CD4-positive, alpha-beta memory T cell (primary cell): ENCODE measurements at regions not wholly inside any gene's neighbourhood (a gene's known extent, or its start where the extent isn't known, plus 50 kb on each side); places are given as distances from the start of the nearest gene placed in this dataset.
"Not testable (repeated sequence)": the region's sequence is repeated elsewhere in the genome, so short reads cannot be mapped to it uniquely, and the experiment has no call there.

Experiments used
- CTCF ChIA-PET: fragments of 350-600 bp; sonication (Branson Sonifier 250); formaldehyde crosslinking; loops from one replicate; lab custom pipeline; 2021; ENCODE audit warnings: inconsistent platforms; ENCODE audit not compliant: partially characterized antibody; lab: Charles Lee
- POLR2A ChIA-PET: fragments of 350-600 bp; sonication (Branson Sonifier 250); formaldehyde crosslinking; loops from one replicate; lab custom pipeline; 2021; ENCODE audit not compliant: partially characterized antibody; lab: Charles Lee
- DNase-seq, 5 donors: peaks; one replicate each; pipeline versions ENCODE4 v3.0.0 to v3.0.0-alpha.2; 2020 to 2022; ENCODE audit warnings: mixed read lengths in 1 of 5
- H3K27ac ChIP-seq: one replicate; pipeline ENCODE4 v1.7.0; 2013; ENCODE audit warnings: low read depth, low read length
- H3K27me3 ChIP-seq: 2 replicates; pipeline ENCODE4 v1.7.0; 2013; ENCODE audit warnings: mild to moderate bottlenecking, low read length, moderate library complexity; ENCODE audit not compliant: insufficient read depth
- H3K36me3 ChIP-seq: 2 replicates; pipeline ENCODE4 v1.7.0; 2013; ENCODE audit warnings: mild to moderate bottlenecking, low read length, moderate library complexity; ENCODE audit not compliant: insufficient read depth
- H3K4me1 ChIP-seq: 2 replicates; pipeline ENCODE4 v1.7.0; 2013; ENCODE audit warnings: mild to moderate bottlenecking, low read length, moderate library complexity; ENCODE audit not compliant: insufficient read depth
- H3K4me3 ChIP-seq, 2 donors: one replicate each; pipeline ENCODE4 v1.7.0; 2013; ENCODE audit warnings: low read length in 2 of 2, mild to moderate bottlenecking in 1 of 2
- H3K9me3 ChIP-seq, 2 donors: one replicate each; pipeline ENCODE4 v1.7.0; 2013; ENCODE audit warnings: low read length in 2 of 2, control low read depth in 1 of 2; ENCODE audit not compliant: control insufficient read depth in 1 of 2
- H3K27ac Mint-ChIP-seq, 7 donors: one replicate each; pipeline ENCODE4 v1.8.0; 2020 to 2021; ENCODE audit warnings: mixed read lengths in 7 of 7, mild to moderate bottlenecking in 6 of 7, inconsistent platforms in 3 of 7, moderate library complexity in 3 of 7
- H3K27me3 Mint-ChIP-seq, 2 donors: one replicate each; pipeline ENCODE4 v1.8.0; 2020 to 2021; ENCODE audit warnings: mixed read lengths in 2 of 2
- H3K36me3 Mint-ChIP-seq, 2 donors: one replicate each; pipeline ENCODE4 v1.8.0; 2020 to 2021; ENCODE audit warnings: mixed read lengths in 2 of 2, inconsistent platforms in 1 of 2, mild to moderate bottlenecking in 1 of 2
- H3K4me1 Mint-ChIP-seq, 4 donors: one replicate each; pipeline ENCODE4 v1.8.0; 2020 to 2021; ENCODE audit warnings: mixed read lengths in 4 of 4, mild to moderate bottlenecking in 1 of 4
- H3K4me3 Mint-ChIP-seq, 8 donors: one replicate each; pipeline ENCODE4 v1.8.0; 2020 to 2021; ENCODE audit warnings: mixed read lengths in 8 of 8, mild to moderate bottlenecking in 7 of 8, moderate library complexity in 6 of 8, inconsistent platforms in 3 of 8
- H3K9me3 Mint-ChIP-seq, 8 donors: one replicate each; pipeline ENCODE4 v1.8.0; 2020 to 2021; ENCODE audit warnings: mixed read lengths in 8 of 8, mild to moderate bottlenecking in 5 of 8, inconsistent platforms in 3 of 8, moderate library complexity in 1 of 8
- intact Hi-C: fragments of 100-400 bp; cut with micrococcal nuclease; formaldehyde crosslinking; loops from one replicate; pipeline ENCODE4 v1.15.1; 2023

DNA sequence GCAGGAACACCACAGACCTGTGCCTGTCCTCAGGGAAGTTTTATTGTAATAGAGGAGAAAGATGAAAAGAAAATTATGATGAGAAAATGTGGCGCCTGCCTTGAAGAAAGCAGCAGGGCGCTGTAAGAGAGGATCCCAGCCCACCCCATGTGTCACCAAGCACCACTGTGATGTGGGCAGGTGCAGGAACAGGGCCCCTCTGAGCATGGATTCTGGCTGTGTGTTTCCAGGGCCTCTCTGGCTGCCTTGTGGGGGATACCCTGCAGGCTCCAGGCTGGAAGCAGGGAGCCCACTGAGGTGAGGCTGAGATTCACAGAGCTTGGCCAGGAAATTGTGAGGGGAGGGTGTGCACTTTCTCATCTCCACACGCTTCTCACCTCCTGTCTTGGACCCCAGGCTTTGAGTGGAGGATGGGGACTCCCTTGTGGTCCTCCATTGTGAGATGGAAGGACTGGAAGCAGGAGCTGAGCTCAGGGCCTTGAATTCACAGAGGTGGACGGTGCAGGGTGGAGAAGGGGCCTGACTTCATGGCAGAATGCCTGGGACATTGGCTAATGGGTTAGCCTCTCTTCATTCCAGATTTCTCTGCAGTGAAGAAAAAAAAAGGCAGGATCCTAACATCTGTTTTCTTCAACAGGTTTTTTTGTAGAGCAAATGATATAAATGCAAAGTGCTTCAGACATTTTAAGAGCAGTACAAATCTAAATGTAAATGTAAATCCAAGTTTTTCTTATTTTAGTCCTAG lies 246.6 kb upstream of the B3GAT1 start:
- Histone ChIP-seq H3K27me3 (no peaks in the 10 kb centered on the region), H3K4me3 (no peak overlapping the region), H3K4me1 (no peaks in the 10 kb centered on the region), H3K9me3 (peaks cover 0 to 3% of the 10 kb centered on the region in 2 donors), H3K27ac (no peak overlapping the region), H3K36me3 (no peaks in the 10 kb centered on the region)
- Mint-ChIP-seq H3K27ac (no peak overlapping the region), H3K4me3 (no peak overlapping the region), H3K36me3 (no peaks in the 10 kb centered on the region), H3K4me1 (peaks cover 4 to 22% (median 10%) of the 10 kb centered on the region in 4 donors), H3K9me3 (peaks cover 0 to 21% (median 6%) of the 10 kb centered on the region in 8 donors), H3K27me3 (peaks cover 8 to 9% of the 10 kb centered on the region in 2 donors)
- CTCF ChIA-PET = no interaction called here
- POLR2A ChIA-PET = no interaction called here
- intact Hi-C loops = no loop called here
- no peak for DNase-seq

DNA sequence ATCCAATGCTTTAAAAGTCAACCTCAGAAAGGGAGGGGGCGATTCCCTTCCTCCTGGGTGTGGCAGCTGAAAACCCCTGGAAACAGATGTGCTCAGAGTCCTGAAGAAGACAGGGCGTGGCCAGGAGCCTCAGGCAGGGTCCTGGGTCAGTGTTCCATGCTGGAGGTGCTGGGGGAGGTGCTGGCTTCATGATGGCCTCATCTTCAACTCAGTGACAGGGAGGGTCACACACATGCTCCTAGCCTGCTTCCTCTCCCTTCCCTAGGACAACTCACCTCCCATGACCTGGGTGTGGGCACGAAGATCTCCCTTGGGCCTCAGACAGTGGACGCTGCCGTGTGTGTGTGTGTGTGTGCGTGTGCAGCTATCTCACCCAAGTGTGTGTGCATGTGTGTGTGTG lies 245.6 kb upstream of the B3GAT1 start:
- intact Hi-C loops = no loop called here
- H3K27ac ChIP-seq = no peak overlapping the region
- H3K27me3 ChIP-seq = no peaks in the 10 kb centered on the region
- no peaks in the 10 kb centered on the region for H3K36me3 ChIP-seq
- H3K4me3 Mint-ChIP-seq = no peak overlapping the region
- H3K9me3 ChIP-seq = peaks cover 0 to 3% of the 10 kb centered on the region in 2 donors
- H3K36me3 Mint-ChIP-seq = no peaks in the 10 kb centered on the region
- H3K4me1 Mint-ChIP-seq = peaks cover 4 to 22% (median 10%) of the 10 kb centered on the region in 4 donors
- DNase-seq = no peak
- H3K9me3 Mint-ChIP-seq = peaks cover 0 to 21% (median 6%) of the 10 kb centered on the region in 8 donors
- H3K27ac Mint-ChIP-seq = no peak overlapping the region
- no peaks in the 10 kb centered on the region for H3K4me1 ChIP-seq
- POLR2A ChIA-PET = no interaction called here
- H3K27me3 Mint-ChIP-seq = peaks cover 12 to 13% of the 10 kb centered on the region in 2 donors
- H3K4me3 ChIP-seq = no peak overlapping the region
- CTCF ChIA-PET = no interaction called here

DNA sequence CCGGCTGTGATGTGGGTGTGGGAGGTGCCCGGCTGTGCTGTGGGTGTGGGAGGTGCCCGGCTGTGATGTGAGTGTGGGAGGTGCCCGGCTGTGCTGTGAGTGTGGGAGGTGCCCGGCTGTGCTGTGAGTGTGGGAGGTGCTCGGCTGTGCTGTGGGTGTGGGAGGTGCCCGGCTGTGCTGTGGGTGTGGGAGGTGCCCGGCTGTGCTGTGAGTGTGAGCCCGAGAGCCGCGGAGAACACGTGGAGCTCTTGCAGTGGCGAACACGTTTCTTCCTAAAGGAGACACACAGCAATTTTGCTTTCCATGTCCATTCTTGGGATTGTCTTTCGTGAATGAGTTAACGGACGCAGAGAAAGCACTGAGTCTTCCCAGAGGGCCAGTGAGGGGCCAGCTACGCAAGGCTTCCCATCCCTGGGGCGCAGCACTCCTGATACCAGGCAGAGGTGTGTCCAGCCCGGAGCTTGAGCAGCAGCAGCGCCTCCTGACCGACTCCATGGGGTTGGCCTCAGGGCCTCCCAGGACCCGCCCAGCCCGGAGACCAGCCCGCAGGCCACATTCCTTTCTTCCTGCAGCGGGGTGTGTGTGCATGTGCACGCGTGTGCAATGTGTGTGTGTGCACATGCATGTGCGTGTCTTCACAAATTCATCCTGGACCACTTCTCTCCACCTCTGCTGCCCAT lies 245.0 kb upstream of the B3GAT1 start:
- no peak overlapping the region for H3K27ac Mint-ChIP-seq

GRCh38 chr11:134656086-134656840 lies 244.2 kb upstream of the B3GAT1 start:
- intact Hi-C loops, H3K27ac ChIP-seq, H3K4me3 ChIP-seq, POLR2A ChIA-PET, CTCF ChIA-PET, H3K4me1 ChIP-seq, H3K36me3 ChIP-seq, H3K36me3 Mint-ChIP-seq, H3K27me3 ChIP-seq, H3K9me3 ChIP-seq: not testable (repeated sequence)
- Mint-ChIP-seq H3K4me3 (peak overlapping the region in 4 of 8 donors; percentile 34 to 57 (median 40)), H3K27me3 (peaks cover 12 to 14% of the 10 kb centered on the region in 2 donors), H3K4me1 (peaks cover 4 to 22% (median 10%) of the 10 kb centered on the region in 4 donors), H3K27ac (peak overlapping the region in 4 of 7 donors; percentile 47 to 83 (median 54)), H3K9me3 (peaks cover 0 to 17% (median 6%) of the 10 kb centered on the region in 8 donors)
- peak in 2 of 5 donors; percentile 7 to 9 for DNase-seq

More for the DNA sequence above, 245.0 kb upstream of the B3GAT1 start:
- ChIA-PET POLR2A (no interaction called here), CTCF (no interaction called here)
- Mint-ChIP-seq H3K27me3 (peaks cover 12 to 14% of the 10 kb centered on the region in 2 donors), H3K4me3 (no peak overlapping the region), H3K9me3 (peaks cover 0 to 21% (median 6%) of the 10 kb centered on the region in 8 donors), H3K36me3 (no peaks in the 10 kb centered on the region), H3K4me1 (peaks cover 4 to 22% (median 10%) of the 10 kb centered on the region in 4 donors)
- no peaks in the 10 kb centered on the region for H3K4me1 ChIP-seq
- intact Hi-C loops = no loop called here
- peak in 2 of 5 donors; percentile 0 to 13 for DNase-seq
- no peaks in the 10 kb centered on the region for H3K27me3 ChIP-seq
- H3K27ac ChIP-seq = no peak overlapping the region
- H3K36me3 ChIP-seq = no peaks in the 10 kb centered on the region
- no peak overlapping the region for H3K4me3 ChIP-seq
- H3K9me3 ChIP-seq = peaks cover 0 to 3% of the 10 kb centered on the region in 2 donors

- peak overlapping the region in 1 of 8 donors; percentile 36 for H3K4me3 Mint-ChIP-seq
- no peaks in the 10 kb centered on the region for H3K36me3 Mint-ChIP-seq
- H3K9me3 ChIP-seq = no peaks in the 10 kb centered on the region
- no peaks in the 10 kb centered on the region for H3K36me3 ChIP-seq
- DNase-seq = no peak
- H3K27me3 ChIP-seq = no peaks in the 10 kb centered on the region
- H3K4me3 ChIP-seq = no peak overlapping the region
- peaks cover 4 to 22% (median 10%) of the 10 kb centered on the region in 4 donors for H3K4me1 Mint-ChIP-seq
- peaks cover 10 to 12% of the 10 kb centered on the region in 2 donors for H3K27me3 Mint-ChIP-seq
- no peak overlapping the region for H3K27ac ChIP-seq
- ChIA-PET CTCF (no interaction called here), POLR2A (no interaction called here)
- H3K9me3 Mint-ChIP-seq = peaks cover 0 to 14% (median 3%) of the 10 kb centered on the region in 8 donors
- no peaks in the 10 kb centered on the region for H3K4me1 ChIP-seq
- peak overlapping the region in 1 of 7 donors; percentile 30 for H3K27ac Mint-ChIP-seq
- intact Hi-C loops = no loop called here
Observed at GRCh38 chr11:134655189-134655989, 243.3 kb upstream of the B3GAT1 start.

- ChIA-PET POLR2A (no interaction called here), CTCF (interaction anchor here (0.9 kb wide), 1 partner anchor 9 kb away, joined by 3 read pairs; no protein-coding TSS in a partner anchor)
- no peak overlapping the region for H3K27ac ChIP-seq
- Mint-ChIP-seq H3K27me3 (peaks cover 9 to 12% of the 10 kb centered on the region in 2 donors), H3K9me3 (peaks cover 0 to 8% (median 0%) of the 10 kb centered on the region in 8 donors), H3K27ac (no peak overlapping the region), H3K4me3 (peak overlapping the region in 2 of 8 donors; percentile 0 to 36), H3K36me3 (no peaks in the 10 kb centered on the region), H3K4me1 (peaks cover 4 to 22% (median 12%) of the 10 kb centered on the region in 4 donors)
- H3K4me1 ChIP-seq = no peaks in the 10 kb centered on the region
- no peak overlapping the region for H3K4me3 ChIP-seq
- intact Hi-C loops = no loop called here
- H3K27me3 ChIP-seq = no peaks in the 10 kb centered on the region
- H3K36me3 ChIP-seq = no peaks in the 10 kb centered on the region
- H3K9me3 ChIP-seq = no peaks in the 10 kb centered on the region
- no peak for DNase-seq
Observed at GRCh38 chr11:134654161-134654915, 242.3 kb upstream of the B3GAT1 start.
